RWPE1 (cell line): ENCODE measurements at regions not wholly inside any gene's neighbourhood (a gene's known extent, or its start where the extent isn't known, plus 50 kb on each side); places are given as distances from the start of the nearest gene placed in this dataset.

Experiments
- CTCF ChIA-PET: fragments of 350-600 bp; sonication (Branson Sonifier 250); formaldehyde crosslinking; extraction: SDS; loops from one replicate; lab custom pipeline; 2021; lab: Yijun Ruan, JAX
- POLR2A ChIA-PET: fragments of 400-600 bp; formaldehyde crosslinking; extraction: SDS; loops from one replicate; lab custom pipeline; 2020; ENCODE audit warnings: antibody characterized with exemption; ENCODE audit not compliant: low non-redundant PET; lab: Yijun Ruan, JAX
- DNase-seq: peaks from one replicate; pipeline ENCODE4 v3.0.0; 2012; ENCODE audit warnings: low spot score
- H3K27ac ChIP-seq: fragments of 450-650 bp; 2 replicates; pipeline ENCODE4 v1.5.1; 2017
- CTCF ChIP-seq: fragments of 450-650 bp; conservative IDR thresholded peaks from 2 replicates; pipeline ENCODE4 v1.5.1; 2017; ENCODE audit warnings: low read depth, mild to moderate bottlenecking

DNA sequence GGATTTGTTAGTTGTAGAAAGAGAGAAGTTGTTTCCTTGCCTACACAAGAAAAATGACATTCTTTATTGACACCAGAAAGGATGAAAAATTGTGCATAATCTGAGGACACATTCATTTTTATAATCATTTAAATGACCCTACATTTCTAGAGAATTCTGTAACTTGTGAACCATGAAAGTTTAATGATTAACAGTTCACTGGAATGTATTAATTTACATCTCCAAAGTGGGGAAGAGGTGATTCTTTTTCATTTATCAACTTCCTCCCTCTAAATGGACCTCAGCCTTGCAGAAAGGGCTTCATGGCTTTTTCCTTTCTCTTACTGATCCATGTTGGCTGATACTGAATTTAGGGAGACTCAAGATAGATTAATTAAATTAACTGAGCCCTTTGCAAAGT, 565.2 kb upstream of the LINC00305 start:
- H3K27ac ChIP-seq = no peak overlapping the region
- DNase-seq = no peak
- CTCF ChIA-PET = no interaction called here
- TF ChIP-seq CTCF = no peak
- POLR2A ChIA-PET = no interaction called here

DNA sequence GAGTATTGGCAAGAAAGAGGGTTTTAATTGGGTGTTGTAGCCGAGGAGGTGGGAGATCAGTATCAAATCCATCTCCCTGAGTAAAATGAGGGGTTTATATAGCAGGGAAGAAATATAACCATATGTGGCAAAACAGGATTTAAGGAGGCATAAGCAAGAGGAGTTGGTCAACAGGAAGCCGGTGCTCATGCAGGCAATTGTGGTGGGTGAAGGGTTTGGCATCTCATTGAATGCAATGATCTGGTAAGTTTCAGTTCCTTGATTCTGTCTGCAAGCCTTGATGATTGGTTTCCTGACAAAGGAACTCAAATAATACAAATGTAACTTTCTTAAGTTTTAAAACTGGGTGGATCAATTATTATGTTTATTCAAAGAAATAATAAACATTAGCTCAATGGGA, 564.4 kb upstream of the LINC00305 start:
- no peak for TF ChIP-seq CTCF
- ChIA-PET POLR2A (no interaction called here), CTCF (no interaction called here)
- no peak for DNase-seq
- no peak overlapping the region for H3K27ac ChIP-seq

DNA sequence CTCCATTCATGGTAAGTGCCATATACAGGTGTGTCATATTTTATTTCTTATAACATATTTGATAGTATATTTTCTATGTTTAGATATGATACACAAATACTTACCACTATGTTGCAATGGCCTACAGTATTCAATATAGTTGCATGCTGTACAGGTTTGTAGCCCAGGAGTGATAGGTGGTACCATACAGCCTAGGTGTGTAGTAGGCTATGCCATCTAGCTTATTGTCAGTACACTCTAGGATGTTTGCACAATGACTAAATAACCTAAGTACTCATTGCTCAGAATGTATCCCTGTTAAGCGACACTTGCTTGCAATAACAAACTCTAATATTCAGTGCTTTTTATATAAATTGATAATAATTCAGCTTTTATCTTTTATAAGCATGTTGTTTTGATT, 563.1 kb upstream of the LINC00305 start:
- no peak for DNase-seq
- TF ChIP-seq CTCF = no peak
- H3K27ac ChIP-seq = no peak overlapping the region
- POLR2A ChIA-PET = no interaction called here
- CTCF ChIA-PET = no interaction called here

- ChIA-PET POLR2A (no interaction called here), CTCF (interaction anchor here (0.6 to 0.7 kb wide), 2 partner anchors 207 to 298 kb away, joined by 3 read pairs; no protein-coding TSS in a partner anchor)
- no peak for TF ChIP-seq CTCF
- no peak for DNase-seq
- no peak overlapping the region for H3K27ac ChIP-seq
Measured at GRCh38 chr18:64710105-64710861, 561.4 kb upstream of the LINC00305 start.

DNA sequence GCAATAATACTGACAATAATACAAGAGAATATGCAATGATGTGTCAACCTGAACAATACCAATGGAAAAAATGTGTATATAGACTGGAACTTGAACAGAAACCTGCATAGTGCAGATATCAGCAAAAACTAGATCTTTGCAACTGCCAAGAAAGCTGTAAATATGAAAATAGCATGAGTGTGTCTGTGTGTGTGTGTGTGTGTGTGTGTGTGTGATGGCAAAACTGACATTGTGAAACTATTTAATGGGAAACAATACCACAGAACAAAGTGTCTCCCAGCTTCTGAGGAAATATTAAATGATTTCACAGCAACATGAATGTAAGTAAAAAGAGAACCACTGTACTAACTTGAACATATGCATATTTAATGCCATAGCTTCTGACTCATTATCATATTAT, 558.2 kb upstream of the LINC00305 start:
- CTCF ChIA-PET = no interaction called here
- no peak for DNase-seq

DNA sequence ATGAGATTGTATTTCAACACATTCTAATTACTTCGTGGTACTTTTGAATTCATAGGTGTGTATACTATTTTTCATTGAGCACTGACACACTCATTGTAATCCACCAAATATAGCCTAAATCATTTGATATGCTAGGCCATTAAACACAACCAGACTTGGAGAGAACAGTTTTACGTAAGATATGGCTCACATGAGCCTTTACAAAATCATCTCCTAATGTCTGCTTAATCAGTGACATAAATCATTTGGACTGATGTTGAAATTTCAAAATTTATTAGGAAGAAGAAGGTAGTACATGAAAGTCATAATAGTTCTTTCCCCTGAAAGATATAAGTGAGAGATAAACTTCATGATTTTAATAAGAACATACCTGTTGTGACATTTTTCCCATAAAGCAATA, 550.2 kb upstream of the LINC00305 start:
- no peak overlapping the region for H3K27ac ChIP-seq
- CTCF ChIA-PET = no interaction called here
- POLR2A ChIA-PET = no interaction called here
- no peak for DNase-seq
- no peak for TF ChIP-seq CTCF

More for the DNA sequence above, 558.2 kb upstream of the LINC00305 start:
- POLR2A ChIA-PET = no interaction called here
- no peak overlapping the region for H3K27ac ChIP-seq
- TF ChIP-seq CTCF = no peak
